ENCODE measurements at regions not wholly inside any gene's neighbourhood (a gene's known extent, or its start where the extent isn't known, plus 50 kb on each side); places are given as distances from the start of the nearest gene placed in this dataset.

DNA sequence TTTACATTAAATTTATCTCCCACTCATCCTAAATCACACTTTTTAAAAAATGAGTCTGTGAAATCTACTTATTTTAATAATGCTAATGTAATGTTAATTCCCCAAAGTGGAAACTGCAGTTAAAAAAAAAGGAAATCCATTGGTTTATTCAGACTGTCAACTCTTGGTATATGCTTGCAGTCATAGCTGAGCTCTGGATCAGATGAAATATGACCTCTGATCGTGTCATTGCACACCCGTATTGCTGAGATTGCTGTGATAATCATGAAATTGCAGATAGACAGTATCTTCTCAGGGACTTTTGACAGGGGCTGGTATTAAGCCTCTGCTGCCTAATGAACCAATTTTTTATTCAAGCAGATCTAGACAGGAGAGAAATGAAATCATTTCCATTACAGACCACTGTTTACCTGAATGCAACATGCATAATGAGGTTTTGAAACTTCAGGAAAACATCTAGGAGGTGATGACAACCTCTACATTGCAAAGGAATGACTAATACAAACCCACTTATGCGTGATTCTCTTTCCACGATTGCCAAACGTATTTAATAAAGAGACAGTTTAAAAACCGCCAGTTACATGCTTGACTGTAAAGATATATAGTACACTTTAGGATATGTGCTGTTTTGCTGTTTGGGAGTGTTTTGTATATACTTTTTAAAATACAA lies 138.3 kb upstream of the PUDP start:
- TF ChIP-seq, protein P1, sequence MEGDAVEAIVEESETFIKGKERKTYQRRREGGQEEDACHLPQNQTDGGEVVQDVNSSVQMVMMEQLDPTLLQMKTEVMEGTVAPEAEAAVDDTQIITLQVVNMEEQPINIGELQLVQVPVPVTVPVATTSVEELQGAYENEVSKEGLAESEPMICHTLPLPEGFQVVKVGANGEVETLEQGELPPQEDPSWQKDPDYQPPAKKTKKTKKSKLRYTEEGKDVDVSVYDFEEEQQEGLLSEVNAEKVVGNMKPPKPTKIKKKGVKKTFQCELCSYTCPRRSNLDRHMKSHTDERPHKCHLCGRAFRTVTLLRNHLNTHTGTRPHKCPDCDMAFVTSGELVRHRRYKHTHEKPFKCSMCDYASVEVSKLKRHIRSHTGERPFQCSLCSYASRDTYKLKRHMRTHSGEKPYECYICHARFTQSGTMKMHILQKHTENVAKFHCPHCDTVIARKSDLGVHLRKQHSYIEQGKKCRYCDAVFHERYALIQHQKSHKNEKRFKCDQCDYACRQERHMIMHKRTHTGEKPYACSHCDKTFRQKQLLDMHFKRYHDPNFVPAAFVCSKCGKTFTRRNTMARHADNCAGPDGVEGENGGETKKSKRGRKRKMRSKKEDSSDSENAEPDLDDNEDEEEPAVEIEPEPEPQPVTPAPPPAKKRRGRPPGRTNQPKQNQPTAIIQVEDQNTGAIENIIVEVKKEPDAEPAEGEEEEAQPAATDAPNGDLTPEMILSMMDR (IDR thresholded peaks at IDR 0.05), result no peak

GRCh38 chrX:7285765-7286164 lies 137.8 kb upstream of the PUDP start:
- Mint-ChIP-seq H3K9me3 (no peaks in the 10 kb centered on the region), H3K27ac (no peak overlapping the region), H3K4me3 (no peak overlapping the region), H3K27me3 (no peaks in the 10 kb centered on the region), H3K4me1 (ENCODE audit: low read depth) (no peaks in the 10 kb centered on the region), H3K36me3 (ENCODE audit: low read depth) (no peaks in the 10 kb centered on the region)
- intact Hi-C loops (cut with micrococcal nuclease), result no loop called here
- TF ChIP-seq, protein P1 (IDR thresholded peaks at IDR 0.05), result no peak
- ATAC-seq (no peak), DNase-seq (no peak)
- ChIA-PET POLR2A (no interaction called here), CTCF (no interaction called here)

More for the DNA sequence above, 138.3 kb upstream of the PUDP start:
- intact Hi-C loops (cut with micrococcal nuclease), result no loop called here
- H3K4me3 Mint-ChIP-seq, result no peak overlapping the region
- ChIA-PET POLR2A (no interaction called here), CTCF (no interaction called here)
- ATAC-seq, result no peak
- no peaks in the 10 kb centered on the region for H3K9me3 Mint-ChIP-seq
- no peak for DNase-seq
- no peaks in the 10 kb centered on the region for H3K4me1 Mint-ChIP-seq (ENCODE audit: low read depth)
- no peak overlapping the region for H3K27ac Mint-ChIP-seq
- no peaks in the 10 kb centered on the region for H3K36me3 Mint-ChIP-seq (ENCODE audit: low read depth)
- H3K27me3 Mint-ChIP-seq, result no peaks in the 10 kb centered on the region

- no peak overlapping the region for H3K27ac Mint-ChIP-seq
- intact Hi-C loops (cut with micrococcal nuclease), result no loop called here
- no peaks in the 10 kb centered on the region for H3K36me3 Mint-ChIP-seq (ENCODE audit: low read depth)
- H3K4me3 Mint-ChIP-seq, result no peak overlapping the region
- TF ChIP-seq, protein P1 (IDR thresholded peaks at IDR 0.05), result no peak
- ChIA-PET POLR2A (no interaction called here), CTCF (no interaction called here)
- no peak for ATAC-seq
- H3K27me3 Mint-ChIP-seq, result no peaks in the 10 kb centered on the region
- H3K4me1 Mint-ChIP-seq (ENCODE audit: low read depth), result no peaks in the 10 kb centered on the region
- no peak for DNase-seq
- H3K9me3 Mint-ChIP-seq, result no peaks in the 10 kb centered on the region
Observed at GRCh38 chrX:7283741-7284140, 135.8 kb upstream of the PUDP start.

DNA sequence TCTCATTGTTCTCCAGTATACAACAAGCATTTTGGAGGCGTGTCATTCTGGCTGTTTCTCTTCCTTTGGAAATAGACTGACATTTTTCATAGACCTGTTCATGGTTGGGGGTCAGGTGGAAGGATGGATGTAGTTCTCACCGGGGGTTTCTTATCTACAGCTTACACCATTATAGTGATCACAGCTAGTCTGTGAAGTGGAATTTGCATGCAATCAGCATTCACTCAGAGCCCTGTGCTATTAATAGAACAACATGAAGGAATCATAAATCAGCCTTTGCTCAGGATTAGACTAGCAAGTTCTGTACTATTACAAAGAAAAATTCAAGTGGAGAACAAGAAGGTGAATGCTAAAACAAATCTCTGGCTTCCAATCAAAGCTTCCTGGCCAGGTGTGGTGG lies 132.6 kb upstream of the PUDP start:
- POLR2A ChIA-PET, result no interaction called here
- TF ChIP-seq, protein P1 (IDR thresholded peaks at IDR 0.05), result no peak
- CTCF ChIA-PET, result no interaction called here
- Mint-ChIP-seq H3K4me3 (no peak overlapping the region), H3K36me3 (ENCODE audit: low read depth) (no peaks in the 10 kb centered on the region), H3K4me1 (ENCODE audit: low read depth) (no peaks in the 10 kb centered on the region), H3K27ac (no peak overlapping the region), H3K27me3 (no peaks in the 10 kb centered on the region), H3K9me3 (no peaks in the 10 kb centered on the region)
- DNase-seq (no peak), ATAC-seq (no peak)
- intact Hi-C loops (cut with micrococcal nuclease), result no loop called here

- Mint-ChIP-seq H3K4me1 (ENCODE audit: low read depth) (no peaks in the 10 kb centered on the region), H3K27me3 (no peaks in the 10 kb centered on the region), H3K9me3 (no peaks in the 10 kb centered on the region), H3K4me3 (no peak overlapping the region), H3K36me3 (ENCODE audit: low read depth) (no peaks in the 10 kb centered on the region), H3K27ac (no peak overlapping the region)
- no peak for DNase-seq
- intact Hi-C loops (cut with micrococcal nuclease), result no loop called here
- ChIA-PET POLR2A (no interaction called here), CTCF (no interaction called here)
- no peak for ATAC-seq
- TF ChIP-seq, protein P1 (IDR thresholded peaks at IDR 0.05), result no peak
Observed at GRCh38 chrX:7272346-7272745, 124.4 kb upstream of the PUDP start.

All from activated CD8-positive, alpha-beta T cell treated with anti-CD3 and anti-CD28 coated beads for 36 hours (primary cell).